Nucleus accumbens (tissue), 56 donors: ENCODE measurements at regions not wholly inside any gene's neighbourhood (a gene's known extent, or its start where the extent isn't known, plus 50 kb on each side); places are given as distances from the start of the nearest gene placed in this dataset.
"Not testable (repeated sequence)": the region's sequence is repeated elsewhere in the genome, so short reads cannot be mapped to it uniquely, and the experiment has no call there.

Experiments
- DNase-seq, 56 donors: peaks; one replicate each; lab custom pipeline; 2025; lab: John Stamatoyannopoulos, UW

DNA sequence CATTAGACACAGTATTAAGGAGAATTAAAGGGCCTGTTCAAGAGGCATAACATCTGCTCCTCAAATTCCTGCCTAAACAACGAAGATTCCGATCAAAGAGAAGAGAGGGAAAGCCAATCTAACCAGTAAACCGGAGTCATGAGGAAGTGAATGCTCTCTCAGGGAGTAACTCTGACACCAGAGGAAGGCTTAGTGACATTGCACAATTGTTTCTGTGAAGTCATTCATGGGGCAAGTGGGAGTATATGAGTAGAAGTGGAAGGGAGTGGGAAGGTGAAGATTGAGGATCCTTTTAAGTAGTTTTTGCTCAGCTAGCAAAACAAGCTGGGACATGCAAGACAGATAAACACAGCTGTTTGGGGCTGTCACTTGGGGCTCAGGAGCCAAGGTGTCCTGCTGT, 136.4 kb upstream of the FAM174A start:
- DNase-seq, result not testable (repeated sequence)

DNA sequence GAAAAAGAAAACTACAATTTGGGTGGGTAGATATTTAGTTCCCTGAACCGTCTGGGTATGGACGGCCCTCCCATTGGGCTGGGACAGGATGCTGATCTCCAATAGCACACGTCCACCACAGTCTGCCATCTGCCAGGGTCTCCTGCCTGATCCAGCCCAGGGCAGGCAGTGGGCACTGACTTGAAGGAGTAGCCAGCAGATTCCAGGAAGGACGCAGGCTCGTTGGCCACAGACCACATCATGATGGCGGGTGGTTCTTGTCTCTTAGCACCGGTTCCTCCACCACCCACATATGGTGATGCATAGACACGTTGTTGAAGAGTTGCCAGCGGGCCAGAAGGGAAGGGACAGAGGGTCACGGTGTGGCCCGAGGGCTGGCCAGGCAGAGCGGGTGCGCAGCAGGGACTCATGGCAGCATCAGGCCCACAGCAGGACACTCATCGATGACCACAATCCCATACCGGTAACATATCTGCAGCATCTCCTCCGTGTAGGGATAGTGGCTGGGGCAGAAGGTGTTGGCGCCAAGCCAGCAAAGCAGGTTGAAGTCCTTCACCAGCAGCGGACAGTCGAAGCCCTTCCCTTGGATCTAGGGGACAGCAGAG, 155.8 kb upstream of the FAM174A start:
- DNase-seq, result not testable (repeated sequence)

- DNase-seq, result not testable (repeated sequence)
Observed at GRCh38 chr5:100364757-100365478, 170.3 kb upstream of the FAM174A start.

DNA sequence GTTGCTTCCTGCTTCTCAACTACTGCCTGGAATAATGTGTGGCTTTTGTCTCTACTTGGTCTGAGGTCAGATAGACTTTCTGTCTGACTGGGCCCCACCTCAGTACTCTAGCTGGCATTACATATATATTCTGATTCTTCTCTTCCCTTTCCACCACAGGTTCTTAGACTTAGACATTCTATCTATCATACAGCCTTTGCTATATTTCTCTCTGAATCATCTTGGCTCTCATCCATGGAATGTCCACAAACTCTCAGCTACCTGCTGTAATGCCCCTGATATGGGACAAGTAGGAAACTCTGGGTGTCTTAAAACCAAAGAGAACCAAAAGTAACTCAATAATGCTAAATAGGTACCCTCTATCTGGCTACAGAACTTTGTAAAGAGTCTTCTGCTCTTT, 170.8 kb upstream of the FAM174A start:
- not testable (repeated sequence) for DNase-seq

DNA sequence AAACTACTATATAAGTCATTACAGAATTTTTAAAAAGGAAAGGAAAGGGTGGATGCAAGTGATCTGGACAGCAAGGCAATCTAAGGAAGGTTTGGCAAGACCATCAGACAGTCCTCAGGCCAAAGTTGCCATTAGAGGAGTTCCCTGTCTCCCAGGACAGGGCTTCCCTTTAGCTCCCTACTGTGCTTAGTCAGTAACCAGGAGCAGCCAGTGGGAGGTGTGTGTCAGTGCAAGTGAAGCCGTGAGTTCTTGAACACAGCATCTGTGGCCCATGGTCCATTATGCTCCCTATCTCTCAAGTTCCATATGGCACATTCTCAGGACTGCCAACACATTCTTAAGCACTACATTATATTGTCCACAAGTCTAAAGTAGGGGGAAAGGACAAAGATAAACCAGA, 175.2 kb upstream of the FAM174A start:
- not testable (repeated sequence) for DNase-seq

DNA sequence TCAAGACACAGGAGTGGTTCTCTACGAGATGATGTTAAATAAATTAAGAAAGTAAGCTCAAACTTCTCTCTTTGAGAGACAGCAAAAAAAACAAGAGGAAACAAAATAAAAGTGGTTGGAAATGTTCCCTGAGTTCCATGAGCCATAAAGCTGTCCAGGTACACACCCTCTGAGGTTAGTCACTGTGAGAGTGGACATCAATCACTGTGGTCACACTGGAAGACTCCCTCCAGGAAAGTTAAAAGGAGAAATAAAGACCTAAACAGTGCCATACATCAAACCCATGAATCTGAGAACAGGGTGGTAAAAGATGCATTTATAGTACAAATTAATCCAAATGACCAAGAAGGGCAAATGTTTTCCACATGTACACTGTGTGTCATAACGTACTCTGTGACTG, 188.9 kb upstream of the FAM174A start:
- DNase-seq, result not testable (repeated sequence)

- not testable (repeated sequence) for DNase-seq
Observed at GRCh38 chr5:100341485-100341884, 193.7 kb upstream of the FAM174A start.

DNA sequence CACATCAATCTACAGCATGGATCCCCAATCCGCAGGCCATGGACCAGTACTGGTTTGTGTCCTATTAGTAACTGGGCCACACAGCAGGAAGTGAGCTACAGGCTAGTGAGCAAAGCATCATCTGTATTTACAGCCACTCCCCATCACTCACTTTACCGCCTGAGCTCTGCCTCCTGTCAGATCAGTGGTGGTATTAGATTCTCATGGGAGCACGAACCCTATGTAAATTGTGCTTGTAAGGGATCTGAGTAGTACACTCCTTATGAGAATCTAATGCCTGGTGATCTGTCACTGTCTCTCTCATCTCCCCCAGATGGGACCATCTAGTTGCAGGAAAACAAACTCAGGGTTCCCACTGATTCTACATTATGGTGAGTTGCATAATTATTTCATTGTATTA, 212.7 kb upstream of the FAM174A start:
- no peak for DNase-seq

DNA sequence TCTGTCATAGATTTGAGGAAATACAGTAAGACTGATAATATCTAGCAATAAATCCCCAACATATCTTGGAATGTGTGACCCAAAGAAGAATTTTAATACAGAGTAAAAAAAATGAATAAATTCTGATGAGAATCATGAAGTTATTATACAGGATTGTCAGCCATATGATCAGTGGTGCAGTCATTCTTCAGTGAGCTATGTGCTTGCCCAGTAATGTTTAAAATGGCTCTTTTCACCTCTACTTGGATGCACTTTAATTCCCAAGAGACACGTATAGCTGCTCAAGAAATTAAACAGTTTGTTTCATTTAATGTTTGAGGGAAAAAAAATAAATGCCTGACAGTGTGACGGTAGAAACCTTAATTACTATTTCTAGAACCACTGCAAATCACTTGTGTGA, 215.3 kb upstream of the FAM174A start:
- DNase-seq, result no peak

DNA sequence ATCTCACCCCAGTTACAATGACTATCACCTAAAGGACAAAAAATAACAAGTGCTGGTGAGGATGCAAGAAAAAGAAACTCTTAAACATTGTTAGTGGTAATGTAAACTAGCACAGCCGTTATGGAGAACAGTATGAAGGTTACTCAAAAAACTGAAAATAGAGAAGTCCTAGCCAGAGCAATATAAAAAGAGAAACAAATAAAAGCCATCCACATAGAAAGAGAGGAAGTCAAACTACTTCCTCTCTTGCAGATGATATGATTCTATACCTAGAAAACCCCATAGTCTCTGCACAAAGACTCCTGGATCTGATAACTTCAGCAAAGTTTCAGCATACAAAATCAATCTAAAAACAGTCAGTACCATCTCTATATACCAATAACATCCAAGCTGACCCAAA, 221.5 kb upstream of the FAM174A start:
- no peak for DNase-seq

DNA sequence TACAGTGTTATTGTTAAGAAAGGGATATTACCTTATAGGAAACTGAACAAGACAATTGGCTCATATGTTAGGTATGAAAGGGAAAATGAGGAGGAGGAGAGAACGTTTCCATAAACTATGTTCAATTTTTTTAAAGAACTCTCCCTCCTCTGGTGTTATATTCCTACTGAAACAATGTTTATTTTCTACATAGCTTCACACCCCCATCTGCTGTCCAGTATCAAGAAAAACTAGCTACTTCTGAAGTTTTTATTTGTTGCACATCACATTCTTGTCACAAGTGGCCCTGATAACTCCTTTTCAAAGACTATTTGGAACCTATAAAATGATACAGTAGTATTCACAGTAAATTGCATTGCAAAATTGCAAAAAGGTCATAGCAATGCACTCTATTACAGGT, 223.4 kb upstream of the FAM174A start:
- no peak for DNase-seq

DNA sequence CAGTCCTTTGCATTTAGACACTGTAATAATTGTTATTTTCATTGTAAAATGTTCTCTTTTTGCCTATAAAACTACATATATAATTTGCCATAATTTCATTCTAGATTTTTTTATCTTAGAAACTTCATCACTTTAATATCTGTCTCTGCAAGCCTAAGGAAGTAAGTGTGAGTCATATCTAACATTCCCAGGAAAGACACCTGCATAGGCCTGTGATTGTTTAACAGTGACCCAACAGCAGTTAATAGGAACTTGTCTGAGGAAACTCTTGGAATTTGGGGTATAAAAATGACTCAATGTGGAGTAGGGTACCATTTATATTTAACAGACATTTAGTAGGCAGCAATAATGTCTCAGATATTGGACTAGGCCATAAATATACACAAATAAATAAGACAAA, 229.2 kb upstream of the FAM174A start:
- no peak for DNase-seq

DNA sequence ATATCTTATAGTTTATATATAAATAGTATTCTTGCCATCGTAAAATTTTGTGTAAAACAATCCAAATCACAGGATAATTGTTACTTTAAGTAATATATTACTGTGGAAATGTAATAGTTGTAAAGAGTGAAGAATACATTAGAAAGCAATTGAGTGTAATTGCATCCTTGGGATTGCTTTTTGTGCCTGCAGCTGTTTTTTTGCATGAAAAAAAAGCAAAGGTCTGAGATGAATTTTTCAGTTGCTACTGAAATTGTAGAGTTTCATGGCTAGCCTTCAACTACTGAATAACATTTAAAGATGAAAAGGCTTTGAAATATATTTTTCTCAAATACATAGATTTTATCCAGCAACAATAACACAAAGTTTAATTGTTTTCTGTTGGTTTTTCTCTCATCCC, 232.0 kb upstream of the FAM174A start:
- DNase-seq, result no peak

DNA sequence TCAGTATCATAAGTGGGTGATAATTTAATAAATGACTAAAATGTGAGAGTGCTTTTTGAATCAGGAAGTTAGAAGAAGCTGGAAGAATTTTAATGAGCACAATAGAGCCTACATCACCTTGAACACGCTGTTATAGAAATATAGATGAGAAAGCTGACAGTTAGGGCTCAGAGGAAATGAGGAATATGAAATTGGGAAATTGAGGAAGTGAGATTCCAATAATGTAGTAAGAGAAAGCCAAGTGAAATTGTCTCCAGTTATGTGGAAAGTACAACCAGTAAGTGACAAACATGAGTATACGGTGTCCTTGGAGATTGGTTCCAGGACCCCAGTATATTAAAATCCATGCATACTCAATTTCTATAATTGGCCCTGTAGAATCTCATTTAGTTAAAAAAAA, 235.9 kb upstream of the FAM174A start:
- DNase-seq, result no peak

DNA sequence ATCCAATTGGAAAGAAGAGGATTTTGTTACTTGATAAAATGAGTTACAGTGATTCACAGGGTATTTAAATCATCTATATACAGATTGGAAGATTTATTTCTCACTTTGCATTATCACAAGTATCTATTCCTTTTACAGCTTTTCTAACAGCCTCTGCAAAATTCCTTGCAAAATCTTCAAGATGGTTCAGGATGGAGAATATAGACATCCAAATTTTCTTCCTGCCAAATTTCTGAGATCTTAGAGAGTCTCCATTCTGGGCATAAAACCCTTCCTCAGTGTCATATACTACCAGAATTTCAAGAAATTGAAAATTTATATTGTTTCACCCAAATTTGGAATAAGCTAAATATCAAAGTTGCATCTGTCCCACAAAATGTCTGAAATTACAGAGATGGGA, 259.1 kb upstream of the FAM174A start:
- DNase-seq, result no peak

GRCh38 chr5:100275631-100276030, 259.5 kb upstream of the FAM174A start:
- DNase-seq, result no peak

DNA sequence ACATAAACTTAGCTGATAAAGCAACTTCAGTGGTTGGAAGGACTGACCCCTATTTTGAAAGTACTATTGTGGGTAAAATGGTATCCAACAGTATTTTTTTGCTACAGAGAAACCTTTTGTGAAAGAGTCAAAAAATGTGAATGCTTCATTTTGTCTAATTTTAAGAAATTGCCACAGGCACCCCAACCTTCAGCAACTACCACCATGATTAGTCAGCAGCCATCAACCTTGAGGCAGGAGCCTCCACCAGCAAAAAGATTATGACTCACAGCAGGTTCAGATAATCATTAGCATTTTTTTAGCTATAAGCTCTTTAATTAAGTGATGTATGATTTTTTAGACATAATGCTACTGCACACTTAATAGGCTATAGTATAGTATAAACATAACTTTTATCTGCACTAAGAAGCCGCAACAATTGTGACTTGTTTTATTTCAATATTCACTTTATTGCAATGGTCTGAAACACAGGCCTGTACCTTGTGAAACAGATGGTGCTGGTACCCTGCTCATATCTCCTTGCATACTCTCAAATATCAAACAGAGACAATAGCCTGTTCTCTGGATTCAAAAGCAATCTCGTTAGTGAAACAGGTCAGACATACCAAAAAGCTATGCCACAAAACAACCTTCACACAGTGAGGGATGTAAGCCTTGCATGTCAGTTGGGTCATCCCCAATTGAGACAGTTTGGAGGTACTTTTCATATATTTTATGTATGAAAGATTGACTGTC, 261.2 kb upstream of the FAM174A start:
- DNase-seq, result peak in 6 of 56 donors; percentile 0 to 12 (median 6)

DNA sequence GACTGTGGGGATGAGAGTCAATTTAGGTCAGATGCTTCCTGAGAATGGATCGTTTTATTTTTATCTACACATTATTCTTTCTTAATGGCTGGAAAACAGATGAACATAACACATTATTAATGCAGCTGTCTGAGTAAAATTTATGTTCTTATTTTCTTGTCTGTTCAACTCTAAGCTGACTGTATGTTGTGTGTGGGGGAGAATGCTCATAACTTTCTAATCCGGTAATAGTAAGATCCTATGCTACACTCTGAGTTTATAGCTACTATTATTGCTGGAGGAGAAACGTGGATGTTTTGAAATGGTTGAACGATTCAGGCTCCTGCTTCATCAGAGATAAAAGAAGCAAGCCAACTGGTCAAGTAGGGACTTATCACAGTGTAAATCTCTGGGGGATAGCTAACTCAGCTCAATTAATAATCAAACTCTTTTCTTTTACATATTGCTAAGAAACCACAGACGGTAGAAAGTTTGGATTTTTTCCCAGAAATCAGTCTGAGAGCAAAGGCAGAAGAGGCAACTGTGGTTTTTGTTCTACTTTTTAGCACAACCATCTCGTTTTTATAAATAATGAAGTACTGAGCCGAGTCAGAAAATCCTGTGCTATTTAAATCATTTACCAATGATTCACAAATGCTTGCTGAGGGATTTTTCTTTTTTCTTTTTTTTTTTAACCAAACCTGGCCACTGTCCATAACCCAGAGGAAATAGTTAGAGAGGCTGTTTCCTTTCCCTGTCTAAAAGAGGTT, 265.0 kb upstream of the FAM174A start:
- no peak for DNase-seq

DNA sequence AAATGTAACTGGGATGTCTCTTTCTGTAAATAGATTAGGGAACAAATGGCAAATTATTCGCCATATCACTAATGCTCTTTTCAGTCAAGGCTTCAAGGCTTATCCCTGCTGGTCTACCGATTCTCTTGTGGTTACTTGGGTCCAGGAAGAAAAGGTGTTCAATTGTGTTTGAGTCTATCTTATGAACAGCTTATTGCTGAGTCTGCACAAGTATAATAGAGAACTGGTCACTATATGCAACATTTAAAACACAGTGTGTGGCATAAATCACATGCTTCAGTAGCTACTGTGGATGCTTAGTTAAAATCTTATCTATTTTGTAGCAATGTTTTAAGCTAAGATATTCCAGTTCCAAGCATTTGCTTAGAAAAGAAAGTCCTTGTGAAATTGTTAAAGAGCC, 274.2 kb upstream of the FAM174A start:
- DNase-seq, result no peak

DNA sequence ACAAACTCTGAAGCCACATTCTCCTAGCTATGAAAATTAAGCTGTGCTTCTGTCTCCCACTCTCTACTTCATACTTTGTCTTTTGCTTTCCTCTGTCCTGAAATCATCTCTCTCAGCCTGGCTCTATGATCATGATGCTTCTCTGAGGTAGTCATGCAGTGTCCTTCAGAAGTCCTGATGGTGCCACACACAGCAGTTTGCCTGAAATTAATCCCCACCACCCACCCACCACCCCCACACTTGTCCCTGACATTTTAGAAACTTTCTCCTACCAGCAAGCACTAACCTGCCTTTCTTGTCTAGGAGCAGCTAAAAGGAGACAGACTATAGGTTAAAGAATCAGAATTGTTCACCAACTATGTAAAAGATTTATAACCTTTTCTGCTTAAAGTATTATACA, 282.2 kb upstream of the FAM174A start:
- no peak for DNase-seq

- no peak for DNase-seq
Observed at GRCh38 chr5:100252037-100252436, 283.1 kb upstream of the FAM174A start.
